HL-60 (cell line): ENCODE measurements at regions not wholly inside any gene's neighbourhood (a gene's known extent, or its start where the extent isn't known, plus 50 kb on each side); places are given as distances from the start of the nearest gene placed in this dataset.

Experiments used
- POLR2AphosphoS5 ChIP-seq: IDR thresholded peaks from 2 replicates; pipeline ENCODE4 v1.6.1; 2012; ENCODE audit warnings: low read depth
- TF ChIP-seq, protein P1 (sequence below): IDR thresholded peaks from one replicate; pipeline ENCODE4 v1.5.1; 2011; ENCODE audit warnings: low read length, control low read depth, inconsistent platforms; ENCODE audit not compliant: insufficient read depth

GRCh38 chr7:19574131-19574530 is 134.7 kb downstream of the POLR1F start:
- no peak for TF ChIP-seq POLR2AphosphoS5
- TF ChIP-seq, protein P1, sequence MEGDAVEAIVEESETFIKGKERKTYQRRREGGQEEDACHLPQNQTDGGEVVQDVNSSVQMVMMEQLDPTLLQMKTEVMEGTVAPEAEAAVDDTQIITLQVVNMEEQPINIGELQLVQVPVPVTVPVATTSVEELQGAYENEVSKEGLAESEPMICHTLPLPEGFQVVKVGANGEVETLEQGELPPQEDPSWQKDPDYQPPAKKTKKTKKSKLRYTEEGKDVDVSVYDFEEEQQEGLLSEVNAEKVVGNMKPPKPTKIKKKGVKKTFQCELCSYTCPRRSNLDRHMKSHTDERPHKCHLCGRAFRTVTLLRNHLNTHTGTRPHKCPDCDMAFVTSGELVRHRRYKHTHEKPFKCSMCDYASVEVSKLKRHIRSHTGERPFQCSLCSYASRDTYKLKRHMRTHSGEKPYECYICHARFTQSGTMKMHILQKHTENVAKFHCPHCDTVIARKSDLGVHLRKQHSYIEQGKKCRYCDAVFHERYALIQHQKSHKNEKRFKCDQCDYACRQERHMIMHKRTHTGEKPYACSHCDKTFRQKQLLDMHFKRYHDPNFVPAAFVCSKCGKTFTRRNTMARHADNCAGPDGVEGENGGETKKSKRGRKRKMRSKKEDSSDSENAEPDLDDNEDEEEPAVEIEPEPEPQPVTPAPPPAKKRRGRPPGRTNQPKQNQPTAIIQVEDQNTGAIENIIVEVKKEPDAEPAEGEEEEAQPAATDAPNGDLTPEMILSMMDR = no peak
